ENCODE measurements at regions not wholly inside any gene's neighbourhood (a gene's known extent, or its start where the extent isn't known, plus 50 kb on each side); places are given as distances from the start of the nearest gene placed in this dataset.

DNA sequence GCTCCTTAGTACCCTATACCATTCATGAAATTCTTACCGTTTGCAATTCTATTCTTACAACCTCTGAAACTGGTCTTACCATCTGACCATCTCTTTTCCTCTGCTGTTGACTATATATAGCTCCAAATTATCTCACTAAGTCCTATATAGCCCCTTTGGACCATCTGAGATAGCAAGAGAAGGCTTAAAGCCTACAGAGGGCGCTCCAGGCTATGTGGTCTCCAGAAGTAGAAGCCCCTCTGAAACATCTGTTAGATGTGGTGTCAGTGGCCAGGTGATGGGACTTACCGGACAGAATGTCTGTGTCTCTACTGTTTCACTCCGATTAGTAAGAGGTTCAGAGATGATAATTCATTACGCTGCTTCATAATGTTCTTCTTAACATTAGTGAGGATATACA, 140.7 kb upstream of the BMP2 start:
- CTCF ChIA-PET = interaction anchor here (0.5 to 2.4 kb wide), 14 partner anchors 9 to 457 kb away, joined by 3 to 20 read pairs (median 4); no protein-coding TSS in a partner anchor
- TF ChIP-seq, protein P1, sequence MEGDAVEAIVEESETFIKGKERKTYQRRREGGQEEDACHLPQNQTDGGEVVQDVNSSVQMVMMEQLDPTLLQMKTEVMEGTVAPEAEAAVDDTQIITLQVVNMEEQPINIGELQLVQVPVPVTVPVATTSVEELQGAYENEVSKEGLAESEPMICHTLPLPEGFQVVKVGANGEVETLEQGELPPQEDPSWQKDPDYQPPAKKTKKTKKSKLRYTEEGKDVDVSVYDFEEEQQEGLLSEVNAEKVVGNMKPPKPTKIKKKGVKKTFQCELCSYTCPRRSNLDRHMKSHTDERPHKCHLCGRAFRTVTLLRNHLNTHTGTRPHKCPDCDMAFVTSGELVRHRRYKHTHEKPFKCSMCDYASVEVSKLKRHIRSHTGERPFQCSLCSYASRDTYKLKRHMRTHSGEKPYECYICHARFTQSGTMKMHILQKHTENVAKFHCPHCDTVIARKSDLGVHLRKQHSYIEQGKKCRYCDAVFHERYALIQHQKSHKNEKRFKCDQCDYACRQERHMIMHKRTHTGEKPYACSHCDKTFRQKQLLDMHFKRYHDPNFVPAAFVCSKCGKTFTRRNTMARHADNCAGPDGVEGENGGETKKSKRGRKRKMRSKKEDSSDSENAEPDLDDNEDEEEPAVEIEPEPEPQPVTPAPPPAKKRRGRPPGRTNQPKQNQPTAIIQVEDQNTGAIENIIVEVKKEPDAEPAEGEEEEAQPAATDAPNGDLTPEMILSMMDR (IDR thresholded peaks at IDR 0.05) = peak; percentile 41; the same call in 1 of the 2 replicates
- no peak for TF ChIP-seq FOXK1 (CRISPR knock-in tag; IDR thresholded peaks at IDR 0.05)
- no peak for TF ChIP-seq TCF7 (CRISPR knock-in tag; IDR thresholded peaks at IDR 0.05; ENCODE audit: low read depth)
- Mint-ChIP-seq H3K27me3 (ENCODE audit: low read depth) (no peaks in the 10 kb centered on the region), H3K4me1 (peaks cover 9% of the 10 kb centered on the region), H3K9me3 (peaks cover 7% of the 10 kb centered on the region), H3K4me3 (no peak overlapping the region), H3K27ac (no peak overlapping the region), H3K36me3 (no peaks in the 10 kb centered on the region)
- POLR2A ChIA-PET = no interaction called here
- DNase-seq (ENCODE audit: low spot score) (peak; percentile 55), ATAC-seq (peak; percentile 92)

DNA sequence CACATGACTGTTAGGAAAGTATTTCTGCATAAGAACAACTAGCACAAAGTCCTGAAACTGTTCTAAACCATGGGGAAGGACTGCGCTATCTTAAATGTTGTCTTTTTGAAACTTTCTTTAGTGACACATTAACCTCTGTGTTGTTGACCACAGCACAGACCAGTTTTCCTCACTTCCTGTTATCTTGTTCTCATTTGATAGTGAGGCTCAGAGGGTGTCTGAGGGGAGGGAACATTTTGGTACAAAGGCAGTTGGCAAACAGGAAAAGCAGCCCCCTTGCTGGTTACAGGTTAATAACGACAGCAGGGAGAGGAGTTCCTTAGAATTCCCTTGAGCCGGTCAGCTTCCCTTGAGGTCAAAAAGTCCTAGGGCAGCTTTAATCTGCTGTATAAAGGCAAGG, 143.5 kb upstream of the BMP2 start:
- no peak overlapping the region for H3K27ac Mint-ChIP-seq
- ATAC-seq (peak; percentile 93), DNase-seq (ENCODE audit: low spot score) (no peak)
- TF ChIP-seq, protein P2, sequence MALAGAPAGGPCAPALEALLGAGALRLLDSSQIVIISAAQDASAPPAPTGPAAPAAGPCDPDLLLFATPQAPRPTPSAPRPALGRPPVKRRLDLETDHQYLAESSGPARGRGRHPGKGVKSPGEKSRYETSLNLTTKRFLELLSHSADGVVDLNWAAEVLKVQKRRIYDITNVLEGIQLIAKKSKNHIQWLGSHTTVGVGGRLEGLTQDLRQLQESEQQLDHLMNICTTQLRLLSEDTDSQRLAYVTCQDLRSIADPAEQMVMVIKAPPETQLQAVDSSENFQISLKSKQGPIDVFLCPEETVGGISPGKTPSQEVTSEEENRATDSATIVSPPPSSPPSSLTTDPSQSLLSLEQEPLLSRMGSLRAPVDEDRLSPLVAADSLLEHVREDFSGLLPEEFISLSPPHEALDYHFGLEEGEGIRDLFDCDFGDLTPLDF (CRISPR knock-in tag; IDR thresholded peaks at IDR 0.05) = no peak
- no peak for TF ChIP-seq HMGA2 (CRISPR knock-in tag; IDR thresholded peaks at IDR 0.05)
- no peak for TF ChIP-seq ZNF423 (CRISPR knock-in tag; IDR thresholded peaks at IDR 0.05)
- no peak for TF ChIP-seq MXD4 (CRISPR knock-in tag; IDR thresholded peaks at IDR 0.05; ENCODE audit: borderline replicate concordance)
- no peak for TF ChIP-seq ZNF263 (CRISPR knock-in tag; IDR thresholded peaks at IDR 0.05; ENCODE audit: low read depth)
- no peak for TF ChIP-seq ZNF317 (CRISPR knock-in tag; IDR thresholded peaks at IDR 0.05; ENCODE audit: borderline replicate concordance, low read depth)
- TF ChIP-seq TCF7 (CRISPR knock-in tag; IDR thresholded peaks at IDR 0.05; ENCODE audit: low read depth) = no peak
- no peak for TF ChIP-seq ZNF232 (CRISPR knock-in tag; IDR thresholded peaks at IDR 0.05)
- TF ChIP-seq, protein P3, sequence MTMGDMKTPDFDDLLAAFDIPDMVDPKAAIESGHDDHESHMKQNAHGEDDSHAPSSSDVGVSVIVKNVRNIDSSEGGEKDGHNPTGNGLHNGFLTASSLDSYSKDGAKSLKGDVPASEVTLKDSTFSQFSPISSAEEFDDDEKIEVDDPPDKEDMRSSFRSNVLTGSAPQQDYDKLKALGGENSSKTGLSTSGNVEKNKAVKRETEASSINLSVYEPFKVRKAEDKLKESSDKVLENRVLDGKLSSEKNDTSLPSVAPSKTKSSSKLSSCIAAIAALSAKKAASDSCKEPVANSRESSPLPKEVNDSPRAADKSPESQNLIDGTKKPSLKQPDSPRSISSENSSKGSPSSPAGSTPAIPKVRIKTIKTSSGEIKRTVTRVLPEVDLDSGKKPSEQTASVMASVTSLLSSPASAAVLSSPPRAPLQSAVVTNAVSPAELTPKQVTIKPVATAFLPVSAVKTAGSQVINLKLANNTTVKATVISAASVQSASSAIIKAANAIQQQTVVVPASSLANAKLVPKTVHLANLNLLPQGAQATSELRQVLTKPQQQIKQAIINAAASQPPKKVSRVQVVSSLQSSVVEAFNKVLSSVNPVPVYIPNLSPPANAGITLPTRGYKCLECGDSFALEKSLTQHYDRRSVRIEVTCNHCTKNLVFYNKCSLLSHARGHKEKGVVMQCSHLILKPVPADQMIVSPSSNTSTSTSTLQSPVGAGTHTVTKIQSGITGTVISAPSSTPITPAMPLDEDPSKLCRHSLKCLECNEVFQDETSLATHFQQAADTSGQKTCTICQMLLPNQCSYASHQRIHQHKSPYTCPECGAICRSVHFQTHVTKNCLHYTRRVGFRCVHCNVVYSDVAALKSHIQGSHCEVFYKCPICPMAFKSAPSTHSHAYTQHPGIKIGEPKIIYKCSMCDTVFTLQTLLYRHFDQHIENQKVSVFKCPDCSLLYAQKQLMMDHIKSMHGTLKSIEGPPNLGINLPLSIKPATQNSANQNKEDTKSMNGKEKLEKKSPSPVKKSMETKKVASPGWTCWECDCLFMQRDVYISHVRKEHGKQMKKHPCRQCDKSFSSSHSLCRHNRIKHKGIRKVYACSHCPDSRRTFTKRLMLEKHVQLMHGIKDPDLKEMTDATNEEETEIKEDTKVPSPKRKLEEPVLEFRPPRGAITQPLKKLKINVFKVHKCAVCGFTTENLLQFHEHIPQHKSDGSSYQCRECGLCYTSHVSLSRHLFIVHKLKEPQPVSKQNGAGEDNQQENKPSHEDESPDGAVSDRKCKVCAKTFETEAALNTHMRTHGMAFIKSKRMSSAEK (CRISPR knock-in tag; IDR thresholded peaks at IDR 0.05; ENCODE audit: borderline replicate concordance) = no peak
- TF ChIP-seq, protein P4, sequence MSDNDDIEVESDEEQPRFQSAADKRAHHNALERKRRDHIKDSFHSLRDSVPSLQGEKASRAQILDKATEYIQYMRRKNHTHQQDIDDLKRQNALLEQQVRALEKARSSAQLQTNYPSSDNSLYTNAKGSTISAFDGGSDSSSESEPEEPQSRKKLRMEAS (CRISPR knock-in tag; IDR thresholded peaks at IDR 0.05) = no peak
- no peak for TF ChIP-seq ZNF396 (CRISPR knock-in tag; IDR thresholded peaks at IDR 0.05; ENCODE audit: borderline replicate concordance)
- TF ChIP-seq, protein P5, sequence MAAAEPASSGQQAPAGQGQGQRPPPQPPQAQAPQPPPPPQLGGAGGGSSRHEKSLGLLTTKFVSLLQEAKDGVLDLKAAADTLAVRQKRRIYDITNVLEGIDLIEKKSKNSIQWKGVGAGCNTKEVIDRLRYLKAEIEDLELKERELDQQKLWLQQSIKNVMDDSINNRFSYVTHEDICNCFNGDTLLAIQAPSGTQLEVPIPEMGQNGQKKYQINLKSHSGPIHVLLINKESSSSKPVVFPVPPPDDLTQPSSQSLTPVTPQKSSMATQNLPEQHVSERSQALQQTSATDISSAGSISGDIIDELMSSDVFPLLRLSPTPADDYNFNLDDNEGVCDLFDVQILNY (CRISPR knock-in tag; IDR thresholded peaks at IDR 0.05) = no peak
- TF ChIP-seq NR1H2 (CRISPR knock-in tag; IDR thresholded peaks at IDR 0.05) = no peak
- TF ChIP-seq KAT7 (CRISPR knock-in tag; IDR thresholded peaks at IDR 0.05; ENCODE audit: borderline replicate concordance) = no peak
- H3K4me3 Mint-ChIP-seq = no peak overlapping the region
- peaks cover 12% of the 10 kb centered on the region for H3K4me1 Mint-ChIP-seq
- H3K36me3 Mint-ChIP-seq = no peaks in the 10 kb centered on the region
- no peaks in the 10 kb centered on the region for H3K27me3 Mint-ChIP-seq (ENCODE audit: low read depth)
- CTCF ChIA-PET = interaction anchor here (0.9 to 2.4 kb wide), 4 partner anchors 11 to 662 kb away, joined by 3 to 13 read pairs (median 4); no protein-coding TSS in a partner anchor
- POLR2A ChIA-PET = no interaction called here
- H3K9me3 Mint-ChIP-seq = peaks cover 7% of the 10 kb centered on the region
